ENCODE measurements at regions not wholly inside any gene's neighbourhood (a gene's known extent, or its start where the extent isn't known, plus 50 kb on each side); places are given as distances from the start of the nearest gene placed in this dataset.

DNA sequence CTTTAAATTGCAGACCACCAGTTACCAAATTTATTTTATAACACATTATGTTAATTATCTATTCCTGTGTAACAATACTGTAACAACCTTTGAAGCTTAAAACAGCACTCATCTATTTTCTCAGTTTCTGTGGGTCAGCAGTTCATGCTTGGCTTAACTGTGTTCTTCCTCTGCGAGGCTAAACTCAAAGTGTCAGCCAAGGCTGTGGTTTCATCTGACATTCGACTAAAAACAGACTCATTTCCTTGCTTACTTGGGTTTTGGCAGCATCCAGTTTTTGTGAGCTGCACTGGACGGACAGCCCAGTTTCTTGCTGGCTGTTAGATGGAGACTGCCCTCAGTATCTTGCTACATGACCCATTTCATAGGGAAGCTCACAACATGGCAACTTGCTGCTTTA is 247.3 kb upstream of the KCNH8 start:
- Histone ChIP-seq H2BK15ac (ENCODE audit: low read length) (no peak overlapping the region), H3K36me3 (ENCODE audit: control insufficient read depth in 2 of 4, insufficient read depth in 4 of 4, low read length in 3 of 4) (no peaks in the 10 kb centered on the region), H2BK12ac (ENCODE audit: low read depth, low read length) (no peak overlapping the region), H3K9ac (replicated peaks in 1 of 4; ENCODE audit: extremely low read depth in 1 of 4, low read depth in 3 of 4, low read length in 3 of 4) (no peak overlapping the region), H4K91ac (replicated peaks; ENCODE audit: insufficient read length, low read length) (no peak overlapping the region), H3K56ac (replicated peaks; ENCODE audit: insufficient read length, low read depth, low read length) (no peak overlapping the region), H2AK5ac (ENCODE audit: low read depth, low read length) (no peak overlapping the region), H2BK20ac (ENCODE audit: low read length) (no peak overlapping the region), H3K23me2 (ENCODE audit: low read depth, low read length) (no peaks in the 10 kb centered on the region), H4K5ac (ENCODE audit: insufficient read length, low read depth, low read length) (no peak overlapping the region), H3K18ac (ENCODE audit: extremely low read depth, low read length) (no peak overlapping the region), H3K79me1 (ENCODE audit: low read depth, low read length) (no peaks in the 10 kb centered on the region), H3K4me1 (replicated peaks in 1 of 4; ENCODE audit: control insufficient read depth in 3 of 4, insufficient read depth in 4 of 4, low read length in 3 of 4) (no peaks in the 10 kb centered on the region), H3K4me2 (ENCODE audit: insufficient read depth in 1 of 2, low read depth in 2 of 2, low read length in 2 of 2) (no peak overlapping the region), H3K27me3 (replicated peaks in 1 of 4; ENCODE audit: control insufficient read depth in 3 of 4, extremely low read depth in 1 of 4, insufficient read depth in 3 of 4, low read length in 3 of 4) (no peaks in the 10 kb centered on the region), H3K79me2 (ENCODE audit: control insufficient read depth in 1 of 2, insufficient read depth in 2 of 2, low read length in 2 of 2) (no peaks in the 10 kb centered on the region), H2BK5ac (ENCODE audit: low read depth, low read length) (no peak overlapping the region), H3K4ac (replicated peaks; ENCODE audit: insufficient read length, low read depth, low read length) (no peak overlapping the region), H3K23ac (ENCODE audit: insufficient read length) (no peak overlapping the region), H3K14ac (ENCODE audit: insufficient read length) (no peak overlapping the region), H2AFZ (ENCODE audit: low read length) (no peak overlapping the region; the same call in 1 of the 2 replicates), H3K27ac (ENCODE audit: low read depth, low read length) (no peak overlapping the region), H2BK120ac (replicated peaks; ENCODE audit: low read depth, low read length) (no peak overlapping the region), H4K8ac (ENCODE audit: extremely low read depth, insufficient read depth, low read length) (no peak overlapping the region), H4K20me1 (replicated peaks in 1 of 2; ENCODE audit: control insufficient read depth in 1 of 2, insufficient read depth in 2 of 2, low read length in 2 of 2) (no peaks in the 10 kb centered on the region), H3K4me3 (ENCODE audit: extremely low read depth in 1 of 4, insufficient read depth in 2 of 4, low read depth in 3 of 4, low read length in 4 of 4) (no peak overlapping the region), H3K9me3 (ENCODE audit: insufficient read depth in 2 of 2, low read depth in 1 of 2, low read length in 1 of 2) (no peaks in the 10 kb centered on the region)
- no peak for DNase-seq (ENCODE audit: low read depth in 1 of 2, low spot score in 2 of 2)
- no peak for FAIRE-seq
- ChIA-PET POLR2A (ENCODE audit: partially characterized antibody) (no interaction called here), CTCF (ENCODE audit: partially characterized antibody) (interaction anchor here (0.8 kb wide), 1 partner anchor 12 kb away, joined by 3 read pairs; no protein-coding TSS in a partner anchor)
- 84% methylated on average over 3 of the region's 3 CpGs; no CpG with 5 or more reads in 1 of the 2 experiments for WGBS, 2 experiments (ENCODE audit: extremely low coverage in 1 of 2, insufficient coverage in 1 of 2, insufficient read length in 1 of 2, insufficient replicate concordance in 2 of 2, low coverage in 1 of 2, low lambda C conversion rate in 2 of 2, missing lambda C conversion rate in 1 of 2)
- TF ChIP-seq, protein P1, sequence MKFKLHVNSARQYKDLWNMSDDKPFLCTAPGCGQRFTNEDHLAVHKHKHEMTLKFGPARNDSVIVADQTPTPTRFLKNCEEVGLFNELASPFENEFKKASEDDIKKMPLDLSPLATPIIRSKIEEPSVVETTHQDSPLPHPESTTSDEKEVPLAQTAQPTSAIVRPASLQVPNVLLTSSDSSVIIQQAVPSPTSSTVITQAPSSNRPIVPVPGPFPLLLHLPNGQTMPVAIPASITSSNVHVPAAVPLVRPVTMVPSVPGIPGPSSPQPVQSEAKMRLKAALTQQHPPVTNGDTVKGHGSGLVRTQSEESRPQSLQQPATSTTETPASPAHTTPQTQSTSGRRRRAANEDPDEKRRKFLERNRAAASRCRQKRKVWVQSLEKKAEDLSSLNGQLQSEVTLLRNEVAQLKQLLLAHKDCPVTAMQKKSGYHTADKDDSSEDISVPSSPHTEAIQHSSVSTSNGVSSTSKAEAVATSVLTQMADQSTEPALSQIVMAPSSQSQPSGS (IDR thresholded peaks at IDR 0.05; ENCODE audit: low read length), result no peak
- TF ChIP-seq, protein P2, sequence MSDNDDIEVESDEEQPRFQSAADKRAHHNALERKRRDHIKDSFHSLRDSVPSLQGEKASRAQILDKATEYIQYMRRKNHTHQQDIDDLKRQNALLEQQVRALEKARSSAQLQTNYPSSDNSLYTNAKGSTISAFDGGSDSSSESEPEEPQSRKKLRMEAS (IDR thresholded peaks at IDR 0.05), result no peak
- no peak for TF ChIP-seq CHD1 (IDR thresholded peaks at IDR 0.05; ENCODE audit: low read depth, low read length)
- TF ChIP-seq YY1 (IDR thresholded peaks at IDR 0.05; ENCODE audit: low read depth, low read length), result no peak
- no peak for TF ChIP-seq NANOG (IDR thresholded peaks at IDR 0.05; ENCODE audit: insufficient read depth, low read depth, low read length, poor library complexity, severe bottlenecking)
- TF ChIP-seq, protein P3, sequence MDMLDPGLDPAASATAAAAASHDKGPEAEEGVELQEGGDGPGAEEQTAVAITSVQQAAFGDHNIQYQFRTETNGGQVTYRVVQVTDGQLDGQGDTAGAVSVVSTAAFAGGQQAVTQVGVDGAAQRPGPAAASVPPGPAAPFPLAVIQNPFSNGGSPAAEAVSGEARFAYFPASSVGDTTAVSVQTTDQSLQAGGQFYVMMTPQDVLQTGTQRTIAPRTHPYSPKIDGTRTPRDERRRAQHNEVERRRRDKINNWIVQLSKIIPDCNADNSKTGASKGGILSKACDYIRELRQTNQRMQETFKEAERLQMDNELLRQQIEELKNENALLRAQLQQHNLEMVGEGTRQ (IDR thresholded peaks at IDR 0.05; ENCODE audit: low read length), result no peak

Data from H1 (cell line).